Ovary (tissue), 7 donors: ENCODE measurements at regions not wholly inside any gene's neighbourhood (a gene's known extent, or its start where the extent isn't known, plus 50 kb on each side); places are given as distances from the start of the nearest gene placed in this dataset.

Experiments used
- DNase-seq, 5 donors: peaks; one replicate each; pipeline ENCODE4 v3.0.0-alpha.2; 2019 to 2020
- H3K27ac ChIP-seq, 2 donors: fragments of 200-600 bp; one replicate each; pipeline versions ENCODE4 v1.5.1 to v1.8.0; 2019 to 2022
- H3K27me3 ChIP-seq: fragments of 200-600 bp; one replicate; pipeline ENCODE4 v1.8.0; 2022
- H3K36me3 ChIP-seq: fragments of 200-600 bp; sonication (generic); one replicate; pipeline ENCODE4 v1.5.1; 2019
- H3K4me1 ChIP-seq: one replicate; pipeline ENCODE4 v1.8.1; 2013; ENCODE audit warnings: mild to moderate bottlenecking, moderate library complexity; ENCODE audit not compliant: insufficient read depth
- H3K4me3 ChIP-seq: fragments of 200-600 bp; sonication (generic); one replicate; pipeline ENCODE4 v1.5.1; 2017
- H3K9me3 ChIP-seq, 2 donors: fragments of 200-600 bp in 1 of 2; sonication (generic) in 1 of 2; one replicate each; pipeline versions ENCODE4 v1.5.1 to v1.8.1; 2013 to 2019; ENCODE audit warnings: mild to moderate bottlenecking in 1 of 2, moderate library complexity in 1 of 2
- CTCF ChIP-seq, 3 donors: fragments of 450-650 bp in 2 of 3; fragments of 200-600 bp in 1 of 3; IDR thresholded peaks; one replicate each; pipeline versions ENCODE4 v1.5.1 to v1.8.0; 2016 to 2022; ENCODE audit warnings: antibody characterized with exemption in 3 of 3, mild to moderate bottlenecking in 1 of 3
- EP300 ChIP-seq: sonication (generic); formaldehyde crosslinking; IDR thresholded peaks from one replicate; pipeline ENCODE4 v1.6.1; 2017; ENCODE audit warnings: antibody characterized with exemption
- POLR2A ChIP-seq: fragments of 450-650 bp; IDR thresholded peaks from one replicate; pipeline ENCODE4 v1.6.1; 2017; ENCODE audit warnings: antibody characterized with exemption, mild to moderate bottlenecking, moderate library complexity
- WGBS, 3 donors: extraction: QIAGEN DNeasy Blood & Tissue Kit in 1 of 3; methylation state at CpG; one replicate each; pipeline versions ENCODE4 v1.1.5 to v1.1.7; 2013 to 2017; 5-methylcytosine and 5-hydroxymethylcytosine counted together
- intact Hi-C, 4 donors: fragments of 100-400 bp; cut with DNase I; formaldehyde crosslinking; loops; one replicate each; pipeline versions ENCODE4 v1.11.0 to v1.15.1; 2022 to 2023
- donor health status: DM: no; HTN: no; CAD: no; lungs with moderate emphysema.
- donor health status: DM: no; HTN: no; CAD: no.
- donor health status: Bipolar disorder and iron deficiency.
- donor health status: DM: no; HTN: no; CAD: no.
- donor health status: DM: yes; HTN: yes; CAD: no.

- Histone ChIP-seq H3K27me3 (no peaks in the 10 kb centered on the region), H3K9me3 (no peaks in the 10 kb centered on the region), H3K4me3 (no peak overlapping the region), H3K4me1 (no peaks in the 10 kb centered on the region), H3K36me3 (no peaks in the 10 kb centered on the region), H3K27ac (no peak overlapping the region)
- 46 to 81% (median 64%) methylated on average over 4 of the region's 4 CpGs for WGBS, 3 donors
- intact Hi-C loops, result loop anchor here in 1 of 4 donors (5.0 kb wide), 1 partner anchor 798 kb away; no protein-coding TSS in a partner anchor
- no peak for DNase-seq
- TF ChIP-seq POLR2A, result no peak
Measured at GRCh38 chr5:156155598-156155997, 171.4 kb upstream of the SGCD start.

- Histone ChIP-seq H3K27me3 (no peaks in the 10 kb centered on the region), H3K4me1 (no peaks in the 10 kb centered on the region), H3K27ac (no peak overlapping the region), H3K36me3 (no peaks in the 10 kb centered on the region), H3K4me3 (no peak overlapping the region), H3K9me3 (no peaks in the 10 kb centered on the region)
- WGBS, 3 donors, result 90 to 93% (median 93%) methylated on average over 2 of the region's 2 CpGs
- TF ChIP-seq EP300, result no peak
- no peak for TF ChIP-seq CTCF (IDR thresholded peaks at IDR 0.05)
- no peak for TF ChIP-seq POLR2A
- intact Hi-C loops, result no loop called here
- no peak for DNase-seq
Measured at GRCh38 chr5:156164306-156164705, 162.7 kb upstream of the SGCD start.

GRCh38 chr5:156169495-156169894 is 157.5 kb upstream of the SGCD start:
- no peak for TF ChIP-seq CTCF (IDR thresholded peaks at IDR 0.05)
- TF ChIP-seq EP300, result no peak
- TF ChIP-seq POLR2A, result no peak
- WGBS, 3 donors, result 89 to 100% (median 91%) methylated on average over 1 of the region's 1 CpG
- no peak for DNase-seq

GRCh38 chr5:156170351-156170961 is 156.5 kb upstream of the SGCD start:
- Histone ChIP-seq H3K4me1 (no peaks in the 10 kb centered on the region), H3K27ac (no peak overlapping the region), H3K36me3 (no peaks in the 10 kb centered on the region), H3K27me3 (no peaks in the 10 kb centered on the region), H3K4me3 (no peak overlapping the region), H3K9me3 (no peaks in the 10 kb centered on the region)
- no peak for DNase-seq
- intact Hi-C loops, result no loop called here
- WGBS, 3 donors, result 94 to 95% (median 94%) methylated on average over 4 of the region's 4 CpGs
- TF ChIP-seq EP300 (no peak), CTCF (IDR thresholded peaks at IDR 0.05) (no peak), POLR2A (no peak)

More at GRCh38 chr5:156169495-156169894, 157.5 kb upstream of the SGCD start:
- H3K27ac ChIP-seq, result no peak overlapping the region
- no peaks in the 10 kb centered on the region for H3K36me3 ChIP-seq
- H3K4me1 ChIP-seq, result no peaks in the 10 kb centered on the region
- H3K27me3 ChIP-seq, result no peaks in the 10 kb centered on the region
- no peak overlapping the region for H3K4me3 ChIP-seq
- intact Hi-C loops, result no loop called here
- H3K9me3 ChIP-seq, result no peaks in the 10 kb centered on the region

GRCh38 chr5:156174225-156174624 is 152.7 kb upstream of the SGCD start:
- Histone ChIP-seq H3K36me3 (no peaks in the 10 kb centered on the region), H3K9me3 (no peaks in the 10 kb centered on the region), H3K4me3 (no peak overlapping the region), H3K4me1 (no peaks in the 10 kb centered on the region), H3K27ac (no peak overlapping the region), H3K27me3 (no peaks in the 10 kb centered on the region)
- no peak for TF ChIP-seq EP300
- no peak for TF ChIP-seq POLR2A
- TF ChIP-seq CTCF (IDR thresholded peaks at IDR 0.05), result no peak
- WGBS, 3 donors, result 51 to 52% (median 52%) methylated on average over 2 of the region's 2 CpGs
- DNase-seq, result no peak
- intact Hi-C loops, result no loop called here
